ENCODE measurements at regions not wholly inside any gene's neighbourhood (a gene's known extent, or its start where the extent isn't known, plus 50 kb on each side); places are given as distances from the start of the nearest gene placed in this dataset.

GRCh38 chr13:78420814-78421213 lies 182.5 kb downstream of the POU4F1 start:
- DNase-seq, result no peak

DNA sequence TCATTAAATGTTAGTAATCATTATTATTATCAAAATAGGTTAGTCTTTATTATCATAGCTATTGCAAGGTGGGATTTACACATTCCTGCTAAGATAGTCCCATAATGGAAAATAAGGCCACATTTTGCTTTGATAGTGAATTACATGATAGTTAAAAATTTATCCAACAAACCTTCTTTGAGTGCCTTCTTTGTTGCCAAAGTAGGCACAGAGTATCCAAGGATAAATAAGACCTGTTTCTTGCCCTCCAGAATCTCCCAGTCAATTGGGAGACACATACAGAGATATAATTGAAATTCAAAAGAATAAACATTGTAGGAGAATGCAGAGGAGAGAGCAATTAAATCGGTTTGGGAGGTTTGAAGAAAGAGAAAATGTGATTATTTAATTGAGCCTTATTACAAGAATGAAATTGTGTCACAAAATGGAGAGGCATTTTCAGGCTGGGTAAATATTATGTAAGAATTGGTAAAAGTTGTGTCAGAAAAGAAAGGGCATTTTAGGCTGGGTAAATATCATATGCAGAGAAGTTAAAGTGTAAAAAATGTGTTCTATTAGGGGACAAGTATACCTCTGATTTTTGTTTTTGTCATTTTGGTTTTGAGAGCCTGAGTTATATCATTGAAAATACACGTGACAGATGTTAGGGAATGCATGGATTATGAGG lies 189.3 kb downstream of the POU4F1 start:
- DNase-seq, result no peak

GRCh38 chr13:78410847-78411246 lies 192.5 kb downstream of the POU4F1 start:
- DNase-seq, result no peak

DNA sequence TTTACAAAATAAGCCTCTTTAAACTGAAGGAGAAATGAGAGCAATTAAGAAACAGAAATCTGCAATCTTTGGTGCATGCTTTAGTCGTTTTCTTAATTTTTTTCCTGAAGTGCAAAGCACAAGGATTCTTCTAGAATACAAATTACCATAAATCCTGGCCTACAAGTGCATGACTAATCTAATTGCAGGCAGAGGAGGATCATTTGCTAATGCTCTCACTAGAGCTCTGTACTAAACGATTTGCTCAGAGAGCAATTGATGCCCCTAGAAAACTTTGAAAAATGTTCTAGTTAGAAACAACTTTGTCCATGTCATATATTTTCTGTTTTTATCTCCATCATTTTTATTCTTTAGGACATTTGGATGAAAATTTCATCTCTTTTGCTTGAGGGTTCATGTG lies 193.2 kb downstream of the POU4F1 start:
- DNase-seq, result no peak

GRCh38 chr13:78409172-78409571 lies 194.2 kb downstream of the POU4F1 start:
- DNase-seq, result no peak

DNA sequence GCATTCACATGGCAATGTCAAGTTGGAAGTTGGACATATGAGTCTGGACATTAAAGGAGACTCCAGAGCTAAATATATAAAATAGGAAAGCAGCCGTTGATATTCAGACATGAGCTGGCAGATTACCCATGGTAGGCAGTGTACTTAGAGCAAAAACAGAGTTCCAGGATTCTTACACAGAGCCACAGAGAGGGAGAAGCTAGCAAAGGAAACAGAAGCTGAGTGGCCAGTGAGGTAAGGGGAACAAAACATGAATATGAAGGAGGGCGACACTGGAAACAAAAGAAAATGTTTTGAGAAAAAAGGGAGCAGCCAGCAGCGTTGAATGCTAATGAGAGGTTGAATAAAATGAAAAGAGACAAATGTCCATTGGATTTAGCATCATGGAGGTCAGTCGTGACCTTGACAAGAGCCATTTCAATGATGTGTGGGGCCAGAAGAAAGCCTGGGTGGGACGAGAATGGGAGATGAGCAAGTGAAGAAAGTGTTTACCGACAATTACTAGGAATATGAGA lies 198.4 kb downstream of the POU4F1 start:
- no peak for DNase-seq

- no peak for DNase-seq
These were observed 200.5 kb downstream of the POU4F1 start for GRCh38 chr13:78402708-78403400.

GRCh38 chr13:78401873-78402707 lies 201.3 kb downstream of the POU4F1 start:
- no peak for DNase-seq

- DNase-seq, result no peak
These were observed 204.5 kb downstream of the POU4F1 start for GRCh38 chr13:78398743-78399410.

DNA sequence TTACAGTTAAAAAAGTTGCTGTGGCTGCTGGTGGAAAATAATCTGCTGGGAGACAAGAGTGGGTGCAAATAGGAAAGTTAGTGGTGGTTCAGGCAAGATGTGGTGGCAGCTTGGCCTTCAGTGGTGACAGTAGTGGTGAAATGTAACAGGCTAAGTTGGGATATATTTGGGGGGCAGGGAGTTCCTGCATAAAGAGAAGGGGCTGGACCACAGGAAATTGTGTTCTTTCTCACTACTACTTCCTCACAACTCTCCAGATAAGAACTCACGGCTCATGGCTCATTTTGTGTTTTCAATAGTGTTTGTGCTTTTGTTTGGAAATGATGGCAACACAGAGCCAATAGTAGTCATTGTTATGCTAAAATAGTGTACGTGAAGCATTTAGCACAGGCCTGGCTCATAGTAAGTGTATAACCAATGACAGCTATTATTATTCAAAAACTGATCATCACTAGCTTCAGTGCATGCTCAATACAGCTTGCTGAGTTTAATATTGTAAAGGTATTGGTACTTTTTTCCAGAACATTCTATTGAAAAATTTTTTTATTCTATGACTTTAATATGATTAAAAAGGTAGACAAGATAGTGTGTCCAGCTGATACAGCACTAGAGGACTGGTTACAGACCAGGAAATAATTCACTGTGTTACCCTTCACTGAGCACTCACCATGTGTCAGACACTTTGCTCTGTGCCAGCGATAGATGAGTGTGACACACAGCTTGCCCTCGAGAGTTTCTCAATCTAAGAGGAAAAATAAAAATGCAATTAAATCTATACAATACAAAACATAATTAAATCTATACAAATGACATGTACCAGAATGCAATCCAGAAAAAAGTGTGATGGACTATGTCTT lies 209.8 kb downstream of the POU4F1 start:
- DNase-seq, result no peak

DNA sequence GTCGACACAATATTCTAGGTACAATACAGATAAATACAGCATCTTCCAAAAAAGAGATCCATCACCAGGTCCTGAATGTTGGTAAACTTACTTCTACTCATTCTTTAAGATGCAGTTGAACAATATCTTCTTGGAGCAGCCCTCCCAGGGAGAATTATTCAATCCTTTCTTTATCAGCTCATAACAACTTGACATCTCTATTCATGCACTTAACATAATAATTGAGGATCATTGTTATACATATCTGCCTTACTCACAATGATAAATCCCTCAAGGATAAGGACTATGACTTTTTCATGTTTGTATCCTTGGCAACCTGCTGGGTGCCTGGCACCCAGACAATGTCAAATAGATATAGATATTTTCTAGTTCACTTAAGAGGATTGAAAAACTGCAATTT lies 219.5 kb downstream of the POU4F1 start:
- DNase-seq, result no peak

DNA sequence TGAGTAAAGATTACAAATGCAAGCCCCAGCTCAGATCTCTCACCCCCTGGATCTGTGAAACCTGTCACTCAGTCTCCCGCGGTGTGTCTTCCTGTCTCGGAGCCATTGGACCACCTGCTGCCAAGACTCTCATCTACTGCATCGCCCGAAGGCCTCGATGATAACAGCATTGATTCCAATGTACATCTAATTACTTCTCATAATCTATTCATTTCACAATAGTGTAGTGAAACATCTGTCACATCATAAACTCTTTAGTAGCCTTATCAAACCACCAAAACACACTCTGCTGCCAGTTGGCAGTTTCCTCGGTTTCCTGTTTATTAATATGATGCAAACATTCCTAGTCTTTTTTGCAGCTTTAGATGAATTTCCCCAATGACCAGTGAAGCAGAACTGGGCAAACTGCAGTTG lies 220.3 kb downstream of the POU4F1 start:
- no peak for DNase-seq

- DNase-seq, result no peak
These were observed 220.9 kb downstream of the POU4F1 start for GRCh38 chr13:78382491-78382890.

- no peak for DNase-seq
These were observed 226.5 kb downstream of the POU4F1 start for GRCh38 chr13:78376822-78377221.

DNA sequence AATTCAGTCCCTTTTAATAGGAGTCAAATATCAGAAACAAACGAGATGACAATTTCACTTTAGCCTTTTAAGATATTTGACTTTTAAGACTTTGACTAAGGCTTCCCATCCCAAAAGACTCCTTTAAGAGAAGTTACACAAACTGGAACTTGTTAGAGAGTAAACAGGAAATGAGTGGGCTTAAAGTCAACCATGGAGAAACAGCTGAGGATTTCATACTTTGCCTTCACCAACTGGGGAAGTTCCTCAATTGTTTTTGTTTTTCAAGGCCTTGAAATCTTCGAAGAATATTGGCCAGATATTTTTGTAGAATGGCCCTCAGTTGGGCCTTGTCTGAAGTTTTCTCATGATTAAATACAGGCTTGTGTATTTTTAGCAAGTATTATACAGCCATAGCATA lies 227.3 kb downstream of the POU4F1 start:
- DNase-seq, result no peak

DNA sequence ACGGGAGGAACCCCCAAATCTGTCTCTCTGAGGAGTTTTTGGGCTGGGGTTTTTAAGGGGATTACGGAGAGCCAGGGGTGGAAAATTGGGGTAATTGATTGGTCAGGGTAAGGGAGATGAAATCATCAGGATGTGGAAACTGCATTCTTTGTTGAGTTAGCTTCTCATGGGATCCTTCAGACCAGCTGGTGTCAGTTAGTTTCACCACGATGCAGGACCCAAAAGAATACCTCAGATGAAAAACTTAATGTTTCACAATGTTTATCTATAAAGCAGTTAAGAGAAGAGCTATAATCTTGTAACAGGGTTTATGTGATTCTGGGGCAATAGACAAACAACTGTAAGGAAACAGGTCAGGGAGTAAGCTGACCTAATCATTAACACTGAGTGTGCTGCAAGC lies 230.8 kb downstream of the POU4F1 start:
- DNase-seq, result no peak

DNA sequence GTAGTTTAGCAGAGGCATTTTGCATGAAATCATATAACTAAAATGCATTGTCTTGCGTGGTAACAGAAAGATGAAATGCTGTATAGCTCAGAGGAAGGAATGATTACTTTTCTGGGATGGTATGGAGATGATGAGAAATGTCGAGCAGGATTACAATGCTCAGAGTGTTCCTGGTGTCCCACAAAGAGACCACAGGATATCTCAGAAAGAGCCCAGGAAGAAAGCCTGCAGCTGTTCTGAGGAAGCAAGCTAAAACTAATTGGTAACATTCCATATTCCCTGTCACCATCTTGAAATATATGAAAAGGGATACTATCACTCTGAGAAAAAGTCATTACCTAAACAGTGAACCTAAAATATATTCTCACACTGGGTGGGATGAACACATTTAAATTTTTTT lies 233.1 kb downstream of the POU4F1 start:
- DNase-seq, result no peak

DNA sequence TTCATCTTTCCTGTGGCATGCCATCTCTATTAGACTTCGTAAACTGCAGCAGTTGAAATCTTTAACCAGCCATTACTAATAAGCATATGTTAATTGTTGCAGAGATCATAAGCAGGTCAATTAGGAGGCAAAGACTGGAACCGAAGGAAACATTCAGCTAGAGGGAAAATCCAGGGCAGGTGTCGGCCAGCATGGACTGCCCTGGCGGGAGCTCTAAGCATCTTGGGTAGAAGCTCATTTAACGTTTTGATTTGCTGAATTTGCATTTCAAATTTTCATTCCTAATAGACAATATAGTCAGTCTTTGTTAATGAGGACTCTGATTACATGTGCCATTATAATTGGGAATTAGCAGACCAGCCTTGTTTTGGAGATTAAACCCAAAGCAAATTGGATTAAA lies 238.6 kb downstream of the POU4F1 start:
- no peak for DNase-seq

GRCh38 chr13:78341032-78341431 lies 262.3 kb downstream of the POU4F1 start:
- no peak for DNase-seq

DNA sequence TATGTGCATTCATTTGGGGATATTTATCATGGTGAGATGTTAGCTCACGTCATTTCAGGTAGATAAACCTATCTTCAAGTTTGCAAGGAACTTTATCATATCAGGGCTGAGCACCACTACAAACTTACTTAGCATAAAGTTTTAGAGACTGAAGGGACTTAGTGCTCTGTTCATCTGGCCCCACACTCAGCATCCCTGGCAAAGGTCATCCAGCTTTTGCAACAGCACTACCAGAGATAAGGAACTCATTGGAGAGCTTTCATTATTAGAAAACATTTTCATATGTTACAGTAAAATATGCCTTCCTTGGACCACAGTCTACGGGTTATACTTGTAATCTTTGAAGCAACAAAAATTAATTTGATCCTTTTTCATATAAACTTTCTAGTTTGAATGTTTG lies 263.4 kb downstream of the POU4F1 start:
- no peak for DNase-seq

DNA sequence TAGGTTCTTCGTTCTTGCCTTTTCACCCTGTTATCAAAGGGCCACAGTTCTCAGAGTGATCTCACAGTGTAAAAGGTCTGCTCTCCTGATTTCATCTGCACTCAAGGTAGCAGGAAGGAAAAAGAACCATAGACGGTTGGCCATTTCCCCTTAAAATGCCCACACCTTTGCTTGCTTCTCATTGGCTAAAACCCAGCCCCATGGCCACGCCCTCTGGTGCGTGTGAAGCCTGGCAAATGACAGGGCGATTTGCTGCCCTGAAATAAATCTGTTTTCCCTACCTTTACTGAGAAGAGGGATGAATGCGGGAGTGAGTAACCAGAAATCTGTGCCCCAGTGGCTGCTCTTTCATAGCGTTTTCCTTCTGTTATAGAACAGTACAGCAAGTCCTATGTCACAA lies 269.3 kb downstream of the POU4F1 start:
- no peak for DNase-seq

GRCh38 chr13:78326633-78327032 lies 276.7 kb downstream of the POU4F1 start:
- DNase-seq, result no peak
